HEK293 (cell line): ENCODE measurements at regions not wholly inside any gene's neighbourhood (a gene's known extent, or its start where the extent isn't known, plus 50 kb on each side); places are given as distances from the start of the nearest gene placed in this dataset.

Source experiments
- CTCF ChIA-PET: fragments of 350-600 bp; formaldehyde crosslinking; extraction: SDS; loops from one replicate; lab custom pipeline; 2021; ENCODE audit warnings: antibody characterized with exemption; lab: Yijun Ruan, JAX
- POLR2A ChIA-PET: fragments of 300-600 bp; formaldehyde crosslinking; extraction: SDS; loops from one replicate; lab custom pipeline; 2020; ENCODE audit warnings: antibody characterized with exemption, inconsistent platforms; lab: Yijun Ruan, JAX
- H3K27ac ChIP-seq: fragments of 200-500 bp; sonication (Bioruptor generic); 2 replicates; pipeline ENCODE4 v1.5.1; 2014; ENCODE audit warnings: low read depth, low read length, control low read depth, inconsistent platforms; ENCODE audit errors: extremely low read depth
- H3K36me3 ChIP-seq, 2 experiments: fragments of 200-500 bp in 1 of 2; sonication (Bioruptor generic) in 1 of 2; 1 replicate in 1 of 2; 2 replicates in 1 of 2; pipeline ENCODE4 v1.5.1; 2014 to 2017; ENCODE audit warnings: inconsistent platforms in 2 of 2, low read length in 2 of 2; ENCODE audit not compliant: control insufficient read depth in 2 of 2, insufficient read depth in 1 of 2
- H3K4me1 ChIP-seq: fragments of 200-500 bp; sonication (Bioruptor generic); 2 replicates; pipeline ENCODE4 v1.5.1; 2014; ENCODE audit warnings: mild to moderate bottlenecking, low read length, inconsistent platforms; ENCODE audit not compliant: control insufficient read depth, insufficient read depth
- H3K4me3 ChIP-seq: 2 replicates; pipeline ENCODE4 v1.5.1; 2011; ENCODE audit warnings: low read depth, mild to moderate bottlenecking, control low read depth, low read length, moderate library complexity
- H3K9me3 ChIP-seq: fragments of 200-500 bp; sonication (Bioruptor generic); 2 replicates; pipeline ENCODE4 v1.5.1; 2014; ENCODE audit warnings: low read depth, low read length, inconsistent platforms; ENCODE audit not compliant: control insufficient read depth, insufficient read depth
- HOXD13 ChIP-seq: sonication (generic); formaldehyde crosslinking; IDR thresholded peaks from 2 replicates; pipeline ENCODE4 v1.8.0; 2022; ENCODE audit warnings: missing genetic modification reagents, borderline replicate concordance
- SALL2 ChIP-seq: fragments of 450-650 bp; formaldehyde crosslinking; IDR thresholded peaks from 2 replicates; pipeline ENCODE4 v1.5.0; 2017; ENCODE audit warnings: missing biosample characterization, mild to moderate bottlenecking, missing genetic modification characterization, borderline replicate concordance
- ZBTB48 ChIP-seq: fragments of 450-650 bp; formaldehyde crosslinking; IDR thresholded peaks from 2 replicates; pipeline ENCODE4 v1.5.1; 2016; ENCODE audit warnings: missing biosample characterization, missing genetic modification characterization
- ZNF112 ChIP-seq: fragments of 450-650 bp; formaldehyde crosslinking; IDR thresholded peaks from 2 replicates; pipeline ENCODE4 v1.5.0; 2017; ENCODE audit warnings: missing biosample characterization, missing genetic modification characterization
- ZNF157 ChIP-seq: fragments of 450-650 bp; formaldehyde crosslinking; IDR thresholded peaks from 2 replicates; pipeline ENCODE4 v1.5.1; 2016; ENCODE audit warnings: missing biosample characterization, missing genetic modification characterization
- ZNF16 ChIP-seq: fragments of 450-650 bp; formaldehyde crosslinking; IDR thresholded peaks from 2 replicates; pipeline ENCODE4 v1.5.1; 2016; ENCODE audit warnings: low read depth, missing biosample characterization, missing genetic modification characterization
- ZNF169 ChIP-seq: fragments of 450-650 bp; formaldehyde crosslinking; IDR thresholded peaks from 2 replicates; pipeline ENCODE4 v1.5.1; 2016; ENCODE audit warnings: missing biosample characterization, missing genetic modification characterization
- ZNF175 ChIP-seq: fragments of 450-650 bp; formaldehyde crosslinking; IDR thresholded peaks from 2 replicates; pipeline ENCODE4 v1.5.1; 2016; ENCODE audit warnings: missing biosample characterization, missing genetic modification characterization
- ZNF2 ChIP-seq: fragments of 450-650 bp; formaldehyde crosslinking; IDR thresholded peaks from 2 replicates; pipeline ENCODE4 v1.5.1; 2016; ENCODE audit warnings: missing biosample characterization, missing genetic modification characterization
- ZNF266 ChIP-seq: fragments of 450-650 bp; formaldehyde crosslinking; IDR thresholded peaks from 2 replicates; pipeline ENCODE4 v1.5.1; 2016; ENCODE audit warnings: missing biosample characterization, missing genetic modification characterization, low read depth
- ZNF292 ChIP-seq: fragments of 450-650 bp; formaldehyde crosslinking; IDR thresholded peaks from 2 replicates; pipeline ENCODE4 v1.5.1; 2016; ENCODE audit warnings: low read depth, missing biosample characterization, missing genetic modification characterization, borderline replicate concordance
- ZNF785 ChIP-seq: fragments of 450-650 bp; formaldehyde crosslinking; IDR thresholded peaks from 2 replicates; pipeline ENCODE4 v1.5.1; 2016; ENCODE audit warnings: missing biosample characterization, missing genetic modification characterization
- TF ChIP-seq, protein P1 (sequence below): fragments of 450-650 bp; formaldehyde crosslinking; IDR thresholded peaks from 2 replicates; pipeline ENCODE4 v1.5.1; 2016; ENCODE audit warnings: missing biosample characterization, missing genetic modification characterization, borderline replicate concordance
- TF ChIP-seq, protein P2 (sequence below): fragments of 450-650 bp; formaldehyde crosslinking; IDR thresholded peaks from 2 replicates; pipeline ENCODE4 v1.5.1; 2017; ENCODE audit warnings: missing biosample characterization, missing genetic modification characterization
- TF ChIP-seq, protein P3 (sequence below): fragments of 450-650 bp; formaldehyde crosslinking; conservative IDR thresholded peaks from 2 replicates; pipeline ENCODE4 v1.5.1; 2016; ENCODE audit warnings: low read depth, missing biosample characterization, missing genetic modification characterization
- TF ChIP-seq, protein P4 (sequence below): fragments of 450-650 bp; formaldehyde crosslinking; IDR thresholded peaks from 2 replicates; pipeline ENCODE4 v1.5.1; 2016; ENCODE audit warnings: missing biosample characterization, missing genetic modification characterization

DNA sequence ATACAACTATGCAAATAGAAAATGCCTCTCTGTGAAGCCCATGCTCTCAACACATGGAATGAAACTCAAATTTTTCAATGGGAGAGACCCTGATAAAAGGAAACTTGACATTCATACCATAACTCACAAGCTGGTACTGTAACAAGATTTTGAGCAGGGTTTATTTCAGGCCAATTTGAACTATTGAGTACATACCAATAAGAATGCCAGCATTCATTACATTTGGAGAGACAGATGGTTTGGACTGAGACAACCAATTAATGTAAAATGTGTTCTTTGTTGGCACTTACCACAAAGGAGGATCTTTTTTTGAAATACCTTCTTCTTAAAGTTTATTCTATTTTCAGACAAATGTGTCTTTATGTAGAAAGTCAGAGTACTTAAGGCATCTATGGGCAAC, 1357.0 kb upstream of the GOT2 start:
- ChIA-PET CTCF (no interaction called here), POLR2A (no interaction called here)
- H3K27ac ChIP-seq, result no peak overlapping the region
- H3K9me3 ChIP-seq, result no peaks in the 10 kb centered on the region
- H3K36me3 ChIP-seq, result no peaks in the 10 kb centered on the region
- TF ChIP-seq ZNF292 (tag by site-specific recombination), result no peak
- TF ChIP-seq ZNF2 (tag by site-specific recombination), result no peak
- TF ChIP-seq ZNF112 (tag by site-specific recombination), result no peak
- no peak for TF ChIP-seq ZNF785 (tag by site-specific recombination)
- no peak for TF ChIP-seq ZNF169 (tag by site-specific recombination)
- TF ChIP-seq, protein P1, sequence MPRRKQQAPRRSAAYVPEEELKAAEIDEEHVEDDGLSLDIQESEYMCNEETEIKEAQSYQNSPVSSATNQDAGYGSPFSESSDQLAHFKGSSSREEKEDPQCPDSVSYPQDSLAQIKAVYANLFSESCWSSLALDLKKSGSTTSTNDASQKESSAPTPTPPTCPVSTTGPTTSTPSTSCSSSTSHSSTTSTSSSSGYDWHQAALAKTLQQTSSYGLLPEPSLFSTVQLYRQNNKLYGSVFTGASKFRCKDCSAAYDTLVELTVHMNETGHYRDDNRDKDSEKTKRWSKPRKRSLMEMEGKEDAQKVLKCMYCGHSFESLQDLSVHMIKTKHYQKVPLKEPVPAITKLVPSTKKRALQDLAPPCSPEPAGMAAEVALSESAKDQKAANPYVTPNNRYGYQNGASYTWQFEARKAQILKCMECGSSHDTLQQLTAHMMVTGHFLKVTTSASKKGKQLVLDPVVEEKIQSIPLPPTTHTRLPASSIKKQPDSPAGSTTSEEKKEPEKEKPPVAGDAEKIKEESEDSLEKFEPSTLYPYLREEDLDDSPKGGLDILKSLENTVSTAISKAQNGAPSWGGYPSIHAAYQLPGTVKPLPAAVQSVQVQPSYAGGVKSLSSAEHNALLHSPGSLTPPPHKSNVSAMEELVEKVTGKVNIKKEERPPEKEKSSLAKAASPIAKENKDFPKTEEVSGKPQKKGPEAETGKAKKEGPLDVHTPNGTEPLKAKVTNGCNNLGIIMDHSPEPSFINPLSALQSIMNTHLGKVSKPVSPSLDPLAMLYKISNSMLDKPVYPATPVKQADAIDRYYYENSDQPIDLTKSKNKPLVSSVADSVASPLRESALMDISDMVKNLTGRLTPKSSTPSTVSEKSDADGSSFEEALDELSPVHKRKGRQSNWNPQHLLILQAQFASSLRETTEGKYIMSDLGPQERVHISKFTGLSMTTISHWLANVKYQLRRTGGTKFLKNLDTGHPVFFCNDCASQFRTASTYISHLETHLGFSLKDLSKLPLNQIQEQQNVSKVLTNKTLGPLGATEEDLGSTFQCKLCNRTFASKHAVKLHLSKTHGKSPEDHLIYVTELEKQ (tag by site-specific recombination), result no peak
- TF ChIP-seq, protein P2, sequence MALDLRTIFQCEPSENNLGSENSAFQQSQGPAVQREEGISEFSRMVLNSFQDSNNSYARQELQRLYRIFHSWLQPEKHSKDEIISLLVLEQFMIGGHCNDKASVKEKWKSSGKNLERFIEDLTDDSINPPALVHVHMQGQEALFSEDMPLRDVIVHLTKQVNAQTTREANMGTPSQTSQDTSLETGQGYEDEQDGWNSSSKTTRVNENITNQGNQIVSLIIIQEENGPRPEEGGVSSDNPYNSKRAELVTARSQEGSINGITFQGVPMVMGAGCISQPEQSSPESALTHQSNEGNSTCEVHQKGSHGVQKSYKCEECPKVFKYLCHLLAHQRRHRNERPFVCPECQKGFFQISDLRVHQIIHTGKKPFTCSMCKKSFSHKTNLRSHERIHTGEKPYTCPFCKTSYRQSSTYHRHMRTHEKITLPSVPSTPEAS (tag by site-specific recombination), result no peak
- TF ChIP-seq ZNF266 (tag by site-specific recombination), result no peak
- TF ChIP-seq ZBTB48 (tag by site-specific recombination), result no peak
- no peak for TF ChIP-seq ZNF157 (tag by site-specific recombination)
- TF ChIP-seq, protein P3, sequence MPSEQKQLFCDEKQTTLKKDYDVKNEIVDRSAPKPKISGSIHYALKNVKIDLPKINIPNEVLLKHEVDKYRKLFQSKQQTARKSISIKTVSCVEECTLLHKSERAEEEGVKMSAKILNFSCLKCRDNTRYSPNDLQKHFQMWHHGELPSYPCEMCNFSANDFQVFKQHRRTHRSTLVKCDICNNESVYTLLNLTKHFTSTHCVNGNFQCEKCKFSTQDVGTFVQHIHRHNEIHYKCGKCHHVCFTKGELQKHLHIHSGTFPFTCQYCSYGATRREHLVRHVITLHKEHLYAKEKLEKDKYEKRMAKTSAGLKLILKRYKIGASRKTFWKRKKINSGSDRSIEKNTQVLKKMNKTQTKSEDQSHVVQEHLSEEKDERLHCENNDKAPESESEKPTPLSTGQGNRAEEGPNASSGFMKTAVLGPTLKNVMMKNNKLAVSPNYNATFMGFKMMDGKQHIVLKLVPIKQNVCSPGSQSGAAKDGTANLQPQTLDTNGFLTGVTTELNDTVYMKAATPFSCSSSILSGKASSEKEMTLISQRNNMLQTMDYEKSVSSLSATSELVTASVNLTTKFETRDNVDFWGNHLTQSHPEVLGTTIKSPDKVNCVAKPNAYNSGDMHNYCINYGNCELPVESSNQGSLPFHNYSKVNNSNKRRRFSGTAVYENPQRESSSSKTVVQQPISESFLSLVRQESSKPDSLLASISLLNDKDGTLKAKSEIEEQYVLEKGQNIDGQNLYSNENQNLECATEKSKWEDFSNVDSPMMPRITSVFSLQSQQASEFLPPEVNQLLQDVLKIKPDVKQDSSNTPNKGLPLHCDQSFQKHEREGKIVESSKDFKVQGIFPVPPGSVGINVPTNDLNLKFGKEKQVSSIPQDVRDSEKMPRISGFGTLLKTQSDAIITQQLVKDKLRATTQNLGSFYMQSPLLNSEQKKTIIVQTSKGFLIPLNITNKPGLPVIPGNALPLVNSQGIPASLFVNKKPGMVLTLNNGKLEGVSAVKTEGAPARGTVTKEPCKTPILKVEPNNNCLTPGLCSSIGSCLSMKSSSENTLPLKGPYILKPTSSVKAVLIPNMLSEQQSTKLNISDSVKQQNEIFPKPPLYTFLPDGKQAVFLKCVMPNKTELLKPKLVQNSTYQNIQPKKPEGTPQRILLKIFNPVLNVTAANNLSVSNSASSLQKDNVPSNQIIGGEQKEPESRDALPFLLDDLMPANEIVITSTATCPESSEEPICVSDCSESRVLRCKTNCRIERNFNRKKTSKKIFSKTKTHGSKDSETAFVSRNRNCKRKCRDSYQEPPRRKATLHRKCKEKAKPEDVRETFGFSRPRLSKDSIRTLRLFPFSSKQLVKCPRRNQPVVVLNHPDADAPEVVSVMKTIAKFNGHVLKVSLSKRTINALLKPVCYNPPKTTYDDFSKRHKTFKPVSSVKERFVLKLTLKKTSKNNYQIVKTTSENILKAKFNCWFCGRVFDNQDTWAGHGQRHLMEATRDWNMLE, result no peak
- no peak for TF ChIP-seq HOXD13 (CRISPR knock-in tag)
- no peak for TF ChIP-seq ZNF175 (tag by site-specific recombination)
- TF ChIP-seq ZNF16, result no peak
- TF ChIP-seq, protein P4, sequence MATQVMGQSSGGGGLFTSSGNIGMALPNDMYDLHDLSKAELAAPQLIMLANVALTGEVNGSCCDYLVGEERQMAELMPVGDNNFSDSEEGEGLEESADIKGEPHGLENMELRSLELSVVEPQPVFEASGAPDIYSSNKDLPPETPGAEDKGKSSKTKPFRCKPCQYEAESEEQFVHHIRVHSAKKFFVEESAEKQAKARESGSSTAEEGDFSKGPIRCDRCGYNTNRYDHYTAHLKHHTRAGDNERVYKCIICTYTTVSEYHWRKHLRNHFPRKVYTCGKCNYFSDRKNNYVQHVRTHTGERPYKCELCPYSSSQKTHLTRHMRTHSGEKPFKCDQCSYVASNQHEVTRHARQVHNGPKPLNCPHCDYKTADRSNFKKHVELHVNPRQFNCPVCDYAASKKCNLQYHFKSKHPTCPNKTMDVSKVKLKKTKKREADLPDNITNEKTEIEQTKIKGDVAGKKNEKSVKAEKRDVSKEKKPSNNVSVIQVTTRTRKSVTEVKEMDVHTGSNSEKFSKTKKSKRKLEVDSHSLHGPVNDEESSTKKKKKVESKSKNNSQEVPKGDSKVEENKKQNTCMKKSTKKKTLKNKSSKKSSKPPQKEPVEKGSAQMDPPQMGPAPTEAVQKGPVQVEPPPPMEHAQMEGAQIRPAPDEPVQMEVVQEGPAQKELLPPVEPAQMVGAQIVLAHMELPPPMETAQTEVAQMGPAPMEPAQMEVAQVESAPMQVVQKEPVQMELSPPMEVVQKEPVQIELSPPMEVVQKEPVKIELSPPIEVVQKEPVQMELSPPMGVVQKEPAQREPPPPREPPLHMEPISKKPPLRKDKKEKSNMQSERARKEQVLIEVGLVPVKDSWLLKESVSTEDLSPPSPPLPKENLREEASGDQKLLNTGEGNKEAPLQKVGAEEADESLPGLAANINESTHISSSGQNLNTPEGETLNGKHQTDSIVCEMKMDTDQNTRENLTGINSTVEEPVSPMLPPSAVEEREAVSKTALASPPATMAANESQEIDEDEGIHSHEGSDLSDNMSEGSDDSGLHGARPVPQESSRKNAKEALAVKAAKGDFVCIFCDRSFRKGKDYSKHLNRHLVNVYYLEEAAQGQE (tag by site-specific recombination), result no peak
- no peak for TF ChIP-seq SALL2
- H3K4me3 ChIP-seq, result no peak overlapping the region
- H3K4me1 ChIP-seq, result no peaks in the 10 kb centered on the region
